Transverse colon (tissue), 4 donors: ENCODE measurements at regions not wholly inside any gene's neighbourhood (a gene's known extent, or its start where the extent isn't known, plus 50 kb on each side); places are given as distances from the start of the nearest gene placed in this dataset.

Experiments used
- DNase-seq: peaks from one replicate; pipeline ENCODE4 v3.0.0-alpha.2; 2019
- H3K27ac ChIP-seq, 4 donors: fragments of 200-600 bp; sonication (generic); 2 replicates each; pipeline ENCODE4 v1.5.1; 2016 to 2018; ENCODE audit warnings: inconsistent platforms in 4 of 4
- H3K27me3 ChIP-seq: fragments of 200-600 bp; sonication (generic); 2 replicates; pipeline ENCODE4 v1.5.1; 2017; ENCODE audit warnings: inconsistent platforms
- H3K36me3 ChIP-seq, 4 donors: fragments of 200-600 bp; sonication (generic); 2 replicates each; pipeline ENCODE4 v1.5.1; 2017 to 2019; ENCODE audit warnings: inconsistent platforms in 4 of 4
- H3K4me1 ChIP-seq, 4 donors: fragments of 200-600 bp; sonication (generic); 2 replicates each; pipeline ENCODE4 v1.5.1; 2017 to 2020; ENCODE audit warnings: inconsistent platforms in 4 of 4
- H3K4me3 ChIP-seq, 4 donors: fragments of 200-600 bp; sonication (generic); 1 replicate in 1 of 4; 2 replicates in 3 of 4; pipeline versions ENCODE4 v1.5.1 to v1.6.1; 2017 to 2019; ENCODE audit warnings: inconsistent platforms in 4 of 4
- H3K9me3 ChIP-seq, 2 donors: fragments of 200-600 bp; sonication (generic); 2 replicates each; pipeline ENCODE4 v1.5.1; 2017 to 2019; ENCODE audit warnings: inconsistent platforms in 2 of 2
- CTCF ChIP-seq, 5 experiments: fragments of 200-600 bp in 3 of 5; fragments of 450-650 bp in 2 of 5; sonication (generic) in 3 of 5; IDR thresholded peaks; 1 replicate in 2 of 5; 2 replicates in 3 of 5; pipeline ENCODE4 v1.5.1; 2016 to 2017; ENCODE audit warnings: antibody characterized with exemption in 5 of 5, inconsistent platforms in 3 of 5, mild to moderate bottlenecking in 2 of 5, moderate library complexity in 1 of 5
- EP300 ChIP-seq: sonication (generic); formaldehyde crosslinking; IDR thresholded peaks from one replicate; pipeline ENCODE4 v1.6.1; 2017; ENCODE audit warnings: antibody characterized with exemption, low read depth
- POLR2A ChIP-seq: fragments of 450-650 bp; IDR thresholded peaks from one replicate; pipeline ENCODE4 v1.6.1; 2016; ENCODE audit warnings: antibody characterized with exemption, mild to moderate bottlenecking, moderate library complexity
- POLR2AphosphoS5 ChIP-seq, 3 donors: sonication (generic); formaldehyde crosslinking; IDR thresholded peaks; one replicate each; pipeline ENCODE4 v1.6.1; 2016; ENCODE audit warnings: antibody characterized with exemption in 3 of 3
- WGBS, 2 donors: methylation state at CpG; one replicate each; pipeline ENCODE4 v1.1.5; 2018; ENCODE audit warnings: low coverage in 1 of 2; 5-methylcytosine and 5-hydroxymethylcytosine counted together
- in situ Hi-C, 4 donors: fragments of 200-750 bp; cut with MboI; loops; one replicate each; pipeline versions ENCODE4 v1.15.0 to v1.15.1; 2017; ENCODE audit warnings: low sequenced_read_pairs in 3 of 4, low pct_ligation_motif_present in 1 of 4, low pct_unique_long_range_greater_than_20kb in 1 of 4
- intact Hi-C: fragments of 100-400 bp; cut with DNase I; formaldehyde crosslinking; loops from one replicate; pipeline ENCODE4 v1.15.1; 2023; ENCODE audit warnings: low total_unique reads

GRCh38 chr5:143581147-143581546 is 177.7 kb upstream of the NR3C1 start:
- 82 to 92% methylated on average over 3 of the region's 3 CpGs for WGBS, 2 donors
- H3K9me3 ChIP-seq: no peaks in the 10 kb centered on the region
- H3K27me3 ChIP-seq: no peaks in the 10 kb centered on the region
- no peak for DNase-seq
- TF ChIP-seq CTCF (IDR thresholded peaks at IDR 0.05): no peak
- TF ChIP-seq POLR2AphosphoS5 (IDR thresholded peaks at IDR 0.05): no peak
- no peak for TF ChIP-seq EP300
- no peak for TF ChIP-seq POLR2A
- no peak overlapping the region for H3K27ac ChIP-seq
- H3K36me3 ChIP-seq: no peaks in the 10 kb centered on the region
- no peak overlapping the region for H3K4me3 ChIP-seq
- in situ Hi-C loops (no loop called here), intact Hi-C loops (no loop called here)
- H3K4me1 ChIP-seq: peaks cover 0 to 2% (median 0%) of the 10 kb centered on the region in 4 donors

GRCh38 chr5:143576711-143577484 is 173.4 kb upstream of the NR3C1 start:
- no peaks in the 10 kb centered on the region for H3K27me3 ChIP-seq
- 74 to 76% methylated on average over 2 of the region's 2 CpGs for WGBS, 2 donors
- H3K27ac ChIP-seq: no peak overlapping the region
- peaks cover 0 to 2% (median 0%) of the 10 kb centered on the region in 4 donors for H3K4me1 ChIP-seq
- no peak for DNase-seq
- no peaks in the 10 kb centered on the region for H3K9me3 ChIP-seq
- intact Hi-C loops (no loop called here), in situ Hi-C loops (no loop called here)
- TF ChIP-seq CTCF (IDR thresholded peaks at IDR 0.05) (no peak), EP300 (no peak), POLR2AphosphoS5 (IDR thresholded peaks at IDR 0.05) (no peak), POLR2A (no peak)
- H3K36me3 ChIP-seq: no peaks in the 10 kb centered on the region
- H3K4me3 ChIP-seq: no peak overlapping the region

- H3K4me3 ChIP-seq: no peak overlapping the region
- WGBS, 2 donors: 83% methylated on average over 1 of the region's 1 CpG; no CpG with 5 or more reads in 1 of the 2 donors
- in situ Hi-C loops: no loop called here
- TF ChIP-seq EP300 (no peak), CTCF (IDR thresholded peaks at IDR 0.05) (no peak), POLR2AphosphoS5 (IDR thresholded peaks at IDR 0.05) (no peak), POLR2A (no peak)
- peaks cover 0 to 2% (median 0%) of the 10 kb centered on the region in 4 donors for H3K4me1 ChIP-seq
- H3K36me3 ChIP-seq: no peaks in the 10 kb centered on the region
- H3K27ac ChIP-seq: no peak overlapping the region
- no peak for DNase-seq
- no peaks in the 10 kb centered on the region for H3K27me3 ChIP-seq
- intact Hi-C loops: no loop called here
- no peaks in the 10 kb centered on the region for H3K9me3 ChIP-seq
Measured at GRCh38 chr5:143575286-143575685, 171.8 kb upstream of the NR3C1 start.

- H3K27me3 ChIP-seq: no peaks in the 10 kb centered on the region
- no peak overlapping the region for H3K4me3 ChIP-seq
- peaks cover 0 to 5% (median 0%) of the 10 kb centered on the region in 4 donors for H3K4me1 ChIP-seq
- H3K27ac ChIP-seq: no peak overlapping the region
- WGBS, 2 donors: 76 to 77% methylated on average over 1 of the region's 1 CpG
- no peaks in the 10 kb centered on the region for H3K9me3 ChIP-seq
- no peaks in the 10 kb centered on the region for H3K36me3 ChIP-seq
- intact Hi-C loops (no loop called here), in situ Hi-C loops (no loop called here)
- TF ChIP-seq POLR2AphosphoS5 (IDR thresholded peaks at IDR 0.05) (no peak), CTCF (IDR thresholded peaks at IDR 0.05) (no peak), EP300 (no peak), POLR2A (no peak)
- no peak for DNase-seq
Measured at GRCh38 chr5:143574236-143574635, 170.8 kb upstream of the NR3C1 start.
